ENCODE measurements at regions not wholly inside any gene's neighbourhood (a gene's known extent, or its start where the extent isn't known, plus 50 kb on each side); places are given as distances from the start of the nearest gene placed in this dataset.
"Not testable (repeated sequence)": the region's sequence is repeated elsewhere in the genome, so short reads cannot be mapped to it uniquely, and the experiment has no call there.

- not testable (repeated sequence) for H3K79me2 ChIP-seq (ENCODE audit: low read length)
Observed at GRCh38 chr5:176083717-176084116, 115.6 kb upstream of the THOC3 start.

GRCh38 chr5:176103083-176103482 lies 135.0 kb upstream of the THOC3 start:
- not testable (repeated sequence) for H3K27me3 ChIP-seq (ENCODE audit: low read depth, low read length); H3K36me3 ChIP-seq (replicated peaks; ENCODE audit: low read depth, low read length); H3K79me2 ChIP-seq (ENCODE audit: low read length); H4K20me1 ChIP-seq (ENCODE audit: insufficient read depth, low read length); H2AFZ ChIP-seq (ENCODE audit: low read depth, low read length); H3K9me3 ChIP-seq (ENCODE audit: insufficient read depth, low read length); H3K4me3 ChIP-seq (ENCODE audit: low read length); H3K27ac ChIP-seq (ENCODE audit: low read length); H3K9ac ChIP-seq (ENCODE audit: low read length); H3K4me1 ChIP-seq (ENCODE audit: low read length); H3K4me2 ChIP-seq (ENCODE audit: low read length)

More at GRCh38 chr5:176083717-176084116, 115.6 kb upstream of the THOC3 start:
- not testable (repeated sequence) for H3K4me1 ChIP-seq (ENCODE audit: low read length); H3K9me3 ChIP-seq (ENCODE audit: insufficient read depth, low read length); H3K36me3 ChIP-seq (replicated peaks; ENCODE audit: low read depth, low read length); H3K4me2 ChIP-seq (ENCODE audit: low read length); H2AFZ ChIP-seq (ENCODE audit: low read depth, low read length); H3K4me3 ChIP-seq (ENCODE audit: low read length); H4K20me1 ChIP-seq (ENCODE audit: insufficient read depth, low read length); H3K9ac ChIP-seq (ENCODE audit: low read length); H3K27me3 ChIP-seq (ENCODE audit: low read depth, low read length); H3K27ac ChIP-seq (ENCODE audit: low read length)

- not testable (repeated sequence) for H3K4me3 ChIP-seq (ENCODE audit: low read length); H3K36me3 ChIP-seq (replicated peaks; ENCODE audit: low read depth, low read length); H3K9ac ChIP-seq (ENCODE audit: low read length); H3K4me2 ChIP-seq (ENCODE audit: low read length); H3K9me3 ChIP-seq (ENCODE audit: insufficient read depth, low read length); H3K27me3 ChIP-seq (ENCODE audit: low read depth, low read length); H2AFZ ChIP-seq (ENCODE audit: low read depth, low read length); H4K20me1 ChIP-seq (ENCODE audit: insufficient read depth, low read length); H3K79me2 ChIP-seq (ENCODE audit: low read length); H3K27ac ChIP-seq (ENCODE audit: low read length); H3K4me1 ChIP-seq (ENCODE audit: low read length)
Observed at GRCh38 chr5:176112888-176113287, 125.3 kb upstream of the SIMC1 start.

GRCh38 chr5:176113673-176114335 lies 124.4 kb upstream of the SIMC1 start:
- H3K27me3 ChIP-seq (ENCODE audit: low read depth, low read length): not testable (repeated sequence)

GRCh38 chr5:176114825-176115224 lies 123.4 kb upstream of the SIMC1 start:
- not testable (repeated sequence) for H3K9ac ChIP-seq (ENCODE audit: low read length); H2AFZ ChIP-seq (ENCODE audit: low read depth, low read length); H3K27me3 ChIP-seq (ENCODE audit: low read depth, low read length); H3K36me3 ChIP-seq (replicated peaks; ENCODE audit: low read depth, low read length); H3K4me2 ChIP-seq (ENCODE audit: low read length); H3K9me3 ChIP-seq (ENCODE audit: insufficient read depth, low read length); H4K20me1 ChIP-seq (ENCODE audit: insufficient read depth, low read length); H3K4me3 ChIP-seq (ENCODE audit: low read length); H3K79me2 ChIP-seq (ENCODE audit: low read length); H3K4me1 ChIP-seq (ENCODE audit: low read length); H3K27ac ChIP-seq (ENCODE audit: low read length)

More at GRCh38 chr5:176113673-176114335, 124.4 kb upstream of the SIMC1 start:
- not testable (repeated sequence) for H3K79me2 ChIP-seq (ENCODE audit: low read length); H2AFZ ChIP-seq (ENCODE audit: low read depth, low read length); H3K4me1 ChIP-seq (ENCODE audit: low read length); H3K27ac ChIP-seq (ENCODE audit: low read length); H3K4me2 ChIP-seq (ENCODE audit: low read length); H3K36me3 ChIP-seq (replicated peaks; ENCODE audit: low read depth, low read length); H3K9me3 ChIP-seq (ENCODE audit: insufficient read depth, low read length); H4K20me1 ChIP-seq (ENCODE audit: insufficient read depth, low read length); H3K9ac ChIP-seq (ENCODE audit: low read length); H3K4me3 ChIP-seq (ENCODE audit: low read length)

GRCh38 chr5:176117699-176118238 lies 120.5 kb upstream of the SIMC1 start:
- H3K79me2 ChIP-seq (ENCODE audit: low read length); H4K20me1 ChIP-seq (ENCODE audit: insufficient read depth, low read length); H3K27ac ChIP-seq (ENCODE audit: low read length); H3K4me2 ChIP-seq (ENCODE audit: low read length); H3K27me3 ChIP-seq (ENCODE audit: low read depth, low read length); H3K9ac ChIP-seq (ENCODE audit: low read length); H2AFZ ChIP-seq (ENCODE audit: low read depth, low read length); H3K4me1 ChIP-seq (ENCODE audit: low read length); H3K9me3 ChIP-seq (ENCODE audit: insufficient read depth, low read length); H3K36me3 ChIP-seq (replicated peaks; ENCODE audit: low read depth, low read length); H3K4me3 ChIP-seq (ENCODE audit: low read length): not testable (repeated sequence)

GRCh38 chr5:176122361-176122760 lies 115.9 kb upstream of the SIMC1 start:
- H3K36me3 ChIP-seq (replicated peaks; ENCODE audit: low read depth, low read length); H3K27me3 ChIP-seq (ENCODE audit: low read depth, low read length); H2AFZ ChIP-seq (ENCODE audit: low read depth, low read length); H3K9me3 ChIP-seq (ENCODE audit: insufficient read depth, low read length); H3K4me1 ChIP-seq (ENCODE audit: low read length); H3K9ac ChIP-seq (ENCODE audit: low read length); H3K79me2 ChIP-seq (ENCODE audit: low read length); H3K4me2 ChIP-seq (ENCODE audit: low read length); H4K20me1 ChIP-seq (ENCODE audit: insufficient read depth, low read length); H3K4me3 ChIP-seq (ENCODE audit: low read length); H3K27ac ChIP-seq (ENCODE audit: low read length): not testable (repeated sequence)

GRCh38 chr5:176124120-176124519 lies 114.1 kb upstream of the SIMC1 start:
- H3K36me3 ChIP-seq (replicated peaks; ENCODE audit: low read depth, low read length); H4K20me1 ChIP-seq (ENCODE audit: insufficient read depth, low read length); H3K27ac ChIP-seq (ENCODE audit: low read length); H3K79me2 ChIP-seq (ENCODE audit: low read length); H3K9me3 ChIP-seq (ENCODE audit: insufficient read depth, low read length); H3K9ac ChIP-seq (ENCODE audit: low read length); H3K4me2 ChIP-seq (ENCODE audit: low read length); H3K27me3 ChIP-seq (ENCODE audit: low read depth, low read length); H3K4me1 ChIP-seq (ENCODE audit: low read length); H3K4me3 ChIP-seq (ENCODE audit: low read length); H2AFZ ChIP-seq (ENCODE audit: low read depth, low read length): not testable (repeated sequence)

Data from OCI-LY3 (cell line).